CD14-positive monocyte (primary cell): ENCODE measurements at regions not wholly inside any gene's neighbourhood (a gene's known extent, or its start where the extent isn't known, plus 50 kb on each side); places are given as distances from the start of the nearest gene placed in this dataset.
"Not testable (repeated sequence)": the region's sequence is repeated elsewhere in the genome, so short reads cannot be mapped to it uniquely, and the experiment has no call there.

Source experiments
- DNase-seq, 3 donors: peaks; one replicate each; pipeline ENCODE4 v3.0.0-alpha.2; 2011 to 2022
- H2AFZ ChIP-seq: 2 replicates; pipeline ENCODE4 v1.6.0; 2012; ENCODE audit warnings: mild to moderate bottlenecking, low read depth, low read length, inconsistent platforms; ENCODE audit not compliant: insufficient read depth, poor library complexity, severe bottlenecking
- H3K27ac ChIP-seq, 2 donors: 1 replicate in 1 of 2; 2 replicates in 1 of 2; pipeline ENCODE4 v1.5.1; 2012 to 2013; ENCODE audit warnings: low read length in 2 of 2, control low read depth in 1 of 2, inconsistent platforms in 1 of 2, low read depth in 1 of 2, mild to moderate bottlenecking in 1 of 2
- H3K27me3 ChIP-seq, 2 donors: one replicate each; pipeline versions ENCODE4 v1.6.0 to v1.6.1; 2011 to 2013; ENCODE audit warnings: low read length in 2 of 2; ENCODE audit not compliant: control insufficient read depth in 2 of 2, insufficient read depth in 2 of 2
- H3K36me3 ChIP-seq, 2 donors: replicated peaks in 1 of 2; 1 replicate in 1 of 2; 2 replicates in 1 of 2; pipeline versions ENCODE4 v1.5.1 to v1.6.1; 2012 to 2013; ENCODE audit warnings: low read length in 2 of 2, control low read depth in 1 of 2, inconsistent platforms in 1 of 2, mild to moderate bottlenecking in 1 of 2; ENCODE audit not compliant: insufficient read depth in 2 of 2, control insufficient read depth in 1 of 2
- H3K4me1 ChIP-seq, 2 donors: 1 replicate in 1 of 2; 2 replicates in 1 of 2; pipeline versions ENCODE4 v1.5.1 to v1.6.1; 2012 to 2013; ENCODE audit warnings: low read length in 2 of 2, control low read depth in 1 of 2, inconsistent platforms in 1 of 2, mild to moderate bottlenecking in 1 of 2, moderate library complexity in 1 of 2; ENCODE audit not compliant: insufficient read depth in 2 of 2, control insufficient read depth in 1 of 2
- H3K4me2 ChIP-seq: replicated peaks from 2 replicates; pipeline ENCODE3; 2012; ENCODE audit warnings: low read length, moderate library complexity, mild to moderate bottlenecking; ENCODE audit not compliant: poor library complexity, severe bottlenecking; ENCODE audit errors: extremely low read depth
- H3K4me3 ChIP-seq, 3 experiments: fragments of 200-600 bp in 1 of 3; sonication (generic) in 1 of 3; replicated peaks in 1 of 3; 1 replicate in 2 of 3; 2 replicates in 1 of 3; pipeline ENCODE4 v1.5.1; 2011 to 2013; ENCODE audit warnings: low read length in 3 of 3, mild to moderate bottlenecking in 3 of 3, control low read depth in 2 of 3, low read depth in 2 of 3, inconsistent platforms in 1 of 3, moderate library complexity in 1 of 3
- H3K79me2 ChIP-seq: 2 replicates; pipeline ENCODE4 v1.6.0; 2012; ENCODE audit warnings: mild to moderate bottlenecking, control low read depth, inconsistent platforms, low read length, moderate library complexity; ENCODE audit not compliant: insufficient read depth
- H3K9ac ChIP-seq: 2 replicates; pipeline ENCODE4 v1.6.0; 2017; ENCODE audit warnings: low read length, mild to moderate bottlenecking; ENCODE audit not compliant: insufficient read depth, poor library complexity, severe bottlenecking
- H3K9me3 ChIP-seq, 2 donors: replicated peaks in 1 of 2; 1 replicate in 1 of 2; 2 replicates in 1 of 2; pipeline versions ENCODE4 v1.5.1 to v1.6.1; 2012 to 2013; ENCODE audit warnings: low read length in 2 of 2, control low read depth in 1 of 2; ENCODE audit not compliant: control insufficient read depth in 1 of 2, insufficient read depth in 1 of 2
- H4K20me1 ChIP-seq: 2 replicates; pipeline ENCODE4 v1.6.0; 2012; ENCODE audit warnings: mild to moderate bottlenecking, low read length, control low read depth, moderate library complexity; ENCODE audit not compliant: insufficient read depth
- H3K27ac Mint-ChIP-seq, 7 donors: one replicate each; pipeline ENCODE4 v1.8.0; 2020; ENCODE audit warnings: mild to moderate bottlenecking in 7 of 7, mixed read lengths in 7 of 7, moderate library complexity in 6 of 7, inconsistent platforms in 2 of 7
- H3K27me3 Mint-ChIP-seq, 3 donors: one replicate each; pipeline ENCODE4 v1.8.0; 2021 to 2022; ENCODE audit warnings: low read depth in 3 of 3, mild to moderate bottlenecking in 3 of 3, mixed read lengths in 3 of 3, moderate library complexity in 3 of 3, inconsistent platforms in 1 of 3
- H3K36me3 Mint-ChIP-seq, 2 donors: one replicate each; pipeline ENCODE4 v1.8.0; 2020; ENCODE audit warnings: mixed read lengths in 2 of 2, inconsistent platforms in 1 of 2, mild to moderate bottlenecking in 1 of 2
- H3K4me1 Mint-ChIP-seq: one replicate; pipeline ENCODE4 v1.8.0; 2020; ENCODE audit warnings: mild to moderate bottlenecking, mixed read lengths
- H3K4me3 Mint-ChIP-seq, 2 donors: one replicate each; pipeline ENCODE4 v1.8.0; 2020; ENCODE audit warnings: mild to moderate bottlenecking in 2 of 2, mixed read lengths in 2 of 2, moderate library complexity in 1 of 2
- H3K9me3 Mint-ChIP-seq, 7 donors: one replicate each; pipeline ENCODE4 v1.8.0; 2020 to 2022; ENCODE audit warnings: mixed read lengths in 7 of 7, mild to moderate bottlenecking in 6 of 7, moderate library complexity in 6 of 7, inconsistent platforms in 2 of 7
- CTCF ChIP-seq: fragments of 200-600 bp; IDR thresholded peaks from one replicate; pipeline ENCODE4 v1.8.0; 2022; ENCODE audit warnings: antibody characterized with exemption, mild to moderate bottlenecking
- WGBS: methylation state at CpG from one replicate; pipeline ENCODE4 v1.1.5; 2013; ENCODE audit warnings: missing lambda C conversion rate; ENCODE audit not compliant: insufficient coverage; 5-methylcytosine and 5-hydroxymethylcytosine counted together
- intact Hi-C, 2 donors: fragments of 100-400 bp; cut with micrococcal nuclease; formaldehyde crosslinking; loops; one replicate each; pipeline versions ENCODE4 v1.15.0 to v1.15.1; 2023

- not testable (repeated sequence) for H3K36me3 Mint-ChIP-seq, H3K27me3 Mint-ChIP-seq
Measured at GRCh38 chr4:154907345-154908045, 126.4 kb downstream of the RBM46 start.

DNA sequence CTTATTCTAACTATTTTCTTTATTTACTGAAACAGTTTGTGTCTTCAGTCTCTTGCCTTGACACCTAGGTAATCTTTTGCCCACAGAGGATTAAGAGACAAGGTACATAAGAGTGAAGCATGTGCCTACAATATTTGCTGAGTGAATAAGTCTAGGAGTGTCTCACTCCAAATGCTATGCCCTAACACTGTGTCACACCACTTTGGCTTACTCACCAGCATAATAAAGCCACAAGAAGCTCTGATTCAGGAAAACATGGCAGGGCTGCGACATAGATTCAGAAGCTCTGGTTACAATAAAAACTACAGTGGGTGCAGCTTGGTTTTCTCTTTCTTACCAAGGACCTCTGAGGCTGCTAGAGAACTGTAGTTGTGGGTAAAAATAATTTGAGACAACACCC lies 127.1 kb downstream of the RBM46 start:
- DNase-seq, result no peak
- no peak overlapping the region for H2AFZ ChIP-seq

More at GRCh38 chr4:154907345-154908045, 126.4 kb downstream of the RBM46 start:
- H3K4me2 ChIP-seq, H3K9ac ChIP-seq, H2AFZ ChIP-seq, H4K20me1 ChIP-seq, H3K36me3 ChIP-seq, intact Hi-C loops, DNase-seq, H3K79me2 ChIP-seq, H3K27ac ChIP-seq, H3K27me3 ChIP-seq, H3K4me3 Mint-ChIP-seq, H3K4me3 ChIP-seq, H3K4me1 ChIP-seq, H3K4me1 Mint-ChIP-seq, H3K27ac Mint-ChIP-seq: not testable (repeated sequence)
- H3K9me3 Mint-ChIP-seq, result peaks cover 1 to 12% (median 6%) of the 10 kb centered on the region in 7 donors
- 97% methylated on average over 6 of the region's 17 CpGs for WGBS
- peaks cover 6 to 16% of the 10 kb centered on the region in 2 donors for H3K9me3 ChIP-seq

More for the DNA sequence above, 127.1 kb downstream of the RBM46 start:
- WGBS, result no CpG with 5 or more reads among the region's 1 CpG
- H3K36me3 ChIP-seq, result no peaks in the 10 kb centered on the region
- H3K9me3 Mint-ChIP-seq, result peaks cover 1 to 12% (median 6%) of the 10 kb centered on the region in 7 donors
- H3K27ac Mint-ChIP-seq, result no peak overlapping the region
- H3K27me3 Mint-ChIP-seq, result peaks cover 0 to 2% (median 0%) of the 10 kb centered on the region in 3 donors
- intact Hi-C loops, result no loop called here
- H3K36me3 Mint-ChIP-seq, result no peaks in the 10 kb centered on the region
- no peak overlapping the region for H3K4me2 ChIP-seq
- H3K9me3 ChIP-seq, result peaks cover 6 to 16% of the 10 kb centered on the region in 2 donors
- H3K4me1 Mint-ChIP-seq, result no peaks in the 10 kb centered on the region
- H3K27ac ChIP-seq, result no peak overlapping the region
- no peak overlapping the region for H3K4me3 Mint-ChIP-seq
- no peaks in the 10 kb centered on the region for H4K20me1 ChIP-seq
- TF ChIP-seq CTCF, result no peak
- H3K79me2 ChIP-seq, result no peaks in the 10 kb centered on the region
- H3K4me1 ChIP-seq, result no peaks in the 10 kb centered on the region
- no peak overlapping the region for H3K4me3 ChIP-seq
- H3K27me3 ChIP-seq, result no peaks in the 10 kb centered on the region
- no peak overlapping the region for H3K9ac ChIP-seq
